ENCODE measurements at regions not wholly inside any gene's neighbourhood (a gene's known extent, or its start where the extent isn't known, plus 50 kb on each side); places are given as distances from the start of the nearest gene placed in this dataset.
"Not testable (repeated sequence)": the region's sequence is repeated elsewhere in the genome, so short reads cannot be mapped to it uniquely, and the experiment has no call there.

DNA sequence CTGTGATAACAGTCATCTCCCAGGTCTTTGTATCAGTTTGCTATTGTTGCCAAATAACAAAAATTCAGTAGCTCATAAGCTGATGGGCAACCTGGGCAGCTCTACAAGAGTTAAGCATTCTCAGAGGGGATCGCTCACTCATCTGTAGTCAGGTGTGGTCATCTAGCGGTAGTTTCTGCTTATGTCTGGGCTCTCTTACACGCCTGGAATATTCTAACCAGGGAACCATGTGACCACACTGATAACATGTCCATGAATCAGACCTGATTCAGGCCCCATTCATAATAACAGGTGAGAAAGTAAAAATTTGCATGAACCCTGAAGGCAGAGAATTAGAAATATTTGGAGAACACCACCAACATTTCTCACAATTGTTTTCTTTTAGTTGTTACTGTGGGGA, 576.1 kb downstream of the SLCO4C1 start:
- no peak for DNase-seq

DNA sequence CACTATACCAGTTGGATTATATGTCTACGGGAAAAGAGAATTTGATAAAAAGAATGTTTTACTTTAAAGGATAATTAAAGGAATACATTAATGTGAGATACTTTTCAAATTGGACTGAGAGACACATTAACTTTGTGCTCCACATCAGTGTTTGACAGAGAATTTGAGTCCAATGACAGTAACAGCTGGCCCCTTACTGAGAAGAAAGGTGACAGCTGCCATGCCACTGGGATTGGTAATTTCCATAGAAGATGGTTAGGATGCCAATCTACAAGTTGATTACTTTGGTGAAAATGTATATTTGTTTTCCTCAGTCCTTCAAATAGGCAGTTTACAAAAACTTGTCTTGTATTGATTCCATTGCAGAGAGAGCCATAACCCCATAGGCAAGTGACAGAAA, 578.4 kb downstream of the SLCO4C1 start:
- no peak for DNase-seq

DNA sequence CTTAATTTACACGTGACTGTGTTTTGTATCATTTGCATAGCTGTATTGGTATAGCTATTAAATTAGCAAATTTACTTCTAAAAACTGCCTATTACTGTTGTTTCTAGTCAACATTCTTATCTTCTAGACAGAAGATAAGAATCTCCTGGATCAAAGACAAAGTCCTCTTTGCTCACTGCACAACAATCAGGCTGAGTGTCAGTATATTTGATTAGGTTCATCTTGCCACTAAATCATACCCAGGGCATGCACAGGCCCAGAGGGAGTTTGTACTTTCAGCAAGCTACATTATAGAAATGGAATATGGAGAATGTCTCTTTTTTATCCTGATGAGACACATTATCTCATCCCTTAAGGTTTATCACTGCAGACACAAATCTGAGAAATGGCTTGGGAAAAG, 579.1 kb downstream of the SLCO4C1 start:
- DNase-seq: no peak

DNA sequence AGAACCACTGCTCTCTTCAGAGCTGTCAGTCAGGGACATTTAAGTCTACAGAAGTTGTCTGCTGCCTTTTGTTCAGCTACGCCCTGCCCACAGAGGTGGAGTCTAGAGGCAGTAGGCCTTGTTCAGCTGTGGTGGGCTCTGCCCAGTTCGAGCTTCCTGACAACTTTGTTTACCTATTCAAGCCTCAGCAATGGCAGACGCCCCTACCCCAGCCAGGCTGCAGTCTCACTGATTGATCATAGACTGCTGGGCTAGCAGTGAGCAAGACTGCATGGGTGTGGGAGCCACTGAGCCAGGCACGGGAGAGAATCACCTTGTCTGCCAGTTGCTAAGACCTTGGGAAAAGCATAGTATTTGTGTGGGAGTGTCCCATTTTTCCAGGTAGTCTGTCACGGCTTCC, 580.3 kb downstream of the SLCO4C1 start:
- DNase-seq: not testable (repeated sequence)

DNA sequence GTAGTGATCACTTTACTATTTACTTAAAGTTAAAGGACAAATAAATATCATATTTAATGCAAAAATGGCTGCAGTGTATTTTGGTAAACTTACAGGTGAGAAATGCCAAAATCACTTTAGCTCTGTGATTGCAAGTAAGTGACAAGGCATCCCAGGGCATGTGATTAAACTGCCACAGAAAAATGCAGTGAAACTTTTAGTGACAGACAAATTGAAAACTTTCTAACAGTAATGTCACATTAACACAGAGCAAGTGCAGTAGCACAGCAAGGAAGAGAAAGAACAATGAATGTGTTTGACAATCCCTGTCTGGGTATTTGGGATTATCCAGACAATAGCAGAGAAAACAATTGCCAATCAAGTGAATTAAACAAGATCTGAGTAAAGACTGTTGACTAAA, 606.8 kb downstream of the SLCO4C1 start:
- DNase-seq: no peak

DNA sequence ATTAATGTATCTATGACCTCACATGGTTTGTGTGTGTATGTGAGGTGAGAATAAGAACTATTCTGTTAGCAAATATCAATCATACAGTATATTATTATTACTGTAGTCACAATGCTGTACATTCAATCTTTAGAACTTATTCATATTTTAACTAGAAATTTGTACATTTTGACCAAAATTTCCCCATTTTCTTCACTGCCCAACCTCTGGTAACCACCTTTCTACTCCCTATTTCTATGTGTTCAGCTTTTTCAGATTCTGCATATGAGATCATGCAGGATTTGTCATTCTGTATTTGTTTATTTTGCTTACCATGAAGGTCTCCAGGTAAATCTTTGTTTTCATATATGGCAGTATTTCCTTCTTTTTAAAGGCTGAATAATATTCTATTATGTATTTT, 607.9 kb downstream of the SLCO4C1 start:
- DNase-seq: no peak

DNA sequence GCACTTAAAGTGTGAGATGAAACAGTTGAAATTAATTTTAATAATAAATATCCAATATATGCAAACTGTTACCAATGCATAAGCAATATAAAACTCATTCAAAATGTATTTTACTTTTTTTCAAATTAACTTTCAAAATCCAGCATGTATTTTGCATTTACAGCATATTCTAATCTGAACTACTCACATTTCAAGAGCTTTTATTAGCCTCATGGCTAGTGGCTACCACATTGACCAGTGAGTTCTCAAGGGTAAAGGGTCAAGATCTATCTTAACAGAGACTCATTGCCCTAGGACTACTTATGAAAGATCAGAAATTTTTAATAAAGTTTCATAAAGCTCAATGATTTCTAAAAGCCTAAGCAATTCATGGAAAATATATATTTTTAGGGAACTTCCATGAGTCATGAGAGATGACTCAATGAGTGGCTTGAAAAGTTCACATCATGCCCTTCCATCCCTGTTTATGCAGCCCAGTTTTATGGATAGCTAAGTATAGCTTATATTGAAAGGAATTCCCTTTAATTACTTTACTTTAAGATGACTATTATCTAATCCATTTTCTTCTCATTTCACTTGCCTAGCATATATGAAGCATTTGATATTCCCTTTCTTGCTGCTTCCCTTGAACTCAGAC, 608.6 kb downstream of the SLCO4C1 start:
- no peak for DNase-seq

DNA sequence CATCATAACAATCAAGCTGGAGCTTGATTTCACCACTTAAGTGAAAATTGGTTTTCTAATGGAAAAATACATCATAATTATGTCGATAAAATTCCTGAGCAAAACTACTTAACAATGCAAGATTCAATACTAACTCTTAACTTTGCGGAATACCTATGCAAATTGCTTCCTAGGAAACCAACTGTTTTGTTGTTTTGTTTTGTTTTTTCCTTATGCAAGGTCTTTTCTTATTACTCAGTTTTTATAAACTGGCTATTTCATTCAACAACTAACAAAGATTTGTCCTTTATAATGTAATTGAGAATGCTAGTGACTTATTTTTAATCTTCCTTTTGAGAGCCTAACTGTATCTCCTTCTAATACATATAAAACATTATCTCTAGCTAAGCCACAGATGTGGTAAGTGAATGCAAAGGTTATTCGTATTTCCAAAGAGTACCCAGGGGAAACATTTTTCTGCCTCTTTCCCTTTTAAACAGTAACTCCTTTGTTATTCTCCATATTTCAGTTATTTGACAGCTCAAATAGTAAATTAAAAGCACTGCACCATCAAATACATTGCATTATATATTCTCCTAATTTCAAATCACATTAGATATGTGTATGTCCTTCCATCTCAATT, 609.4 kb downstream of the SLCO4C1 start:
- DNase-seq: no peak

DNA sequence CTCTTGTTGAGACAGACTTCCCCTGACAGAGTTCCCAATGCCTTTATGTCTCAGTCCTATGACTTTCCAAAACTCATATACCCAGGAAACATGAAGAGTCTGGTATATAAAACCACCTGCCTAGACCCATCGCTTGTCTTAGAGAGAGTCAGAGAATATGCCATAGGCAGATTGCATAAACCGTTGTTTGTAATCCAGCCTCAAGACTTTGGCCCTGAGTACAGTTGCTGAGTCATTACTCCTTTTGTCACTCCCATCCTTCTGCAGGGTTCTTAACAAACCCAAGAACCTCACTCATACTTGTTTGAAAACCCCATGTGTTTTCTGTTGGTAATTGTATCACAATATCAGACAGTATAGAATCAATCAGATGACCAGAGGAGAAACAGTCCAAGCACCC, 616.3 kb downstream of the SLCO4C1 start:
- DNase-seq: no peak

DNA sequence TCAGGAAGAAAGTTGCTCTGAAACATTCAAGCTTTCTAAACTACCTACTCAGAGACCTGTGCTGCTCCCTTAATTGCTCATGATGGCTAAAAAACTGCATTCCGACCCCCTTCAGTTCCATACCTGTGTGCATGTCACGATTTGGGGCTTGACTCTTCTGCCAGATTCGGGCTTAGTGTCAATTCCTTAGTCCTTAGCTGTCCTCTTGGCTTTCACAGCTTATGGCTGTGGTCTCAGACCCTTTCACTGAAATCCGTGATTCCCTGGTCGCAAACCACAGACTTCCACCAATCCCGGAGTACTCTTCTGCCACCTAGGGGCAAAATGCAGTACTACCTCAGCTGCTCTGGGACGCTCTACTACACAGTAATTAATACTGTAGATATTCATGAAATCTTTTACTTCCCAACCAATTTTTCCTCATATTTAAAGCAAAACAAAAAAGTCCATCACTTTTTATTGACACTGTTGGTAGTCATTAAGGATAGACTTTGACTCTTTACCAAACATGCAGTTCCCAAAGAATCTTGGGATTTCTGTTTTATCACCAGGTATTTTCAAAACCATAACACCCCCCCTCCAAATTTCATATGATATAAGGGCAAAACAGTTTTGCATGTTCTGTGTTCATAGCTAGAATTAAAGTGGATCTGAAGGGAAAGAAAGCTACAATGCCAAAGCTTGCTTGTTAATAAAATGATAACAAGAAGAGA, 617.4 kb downstream of the SLCO4C1 start:
- peak; percentile 43 for DNase-seq

DNA sequence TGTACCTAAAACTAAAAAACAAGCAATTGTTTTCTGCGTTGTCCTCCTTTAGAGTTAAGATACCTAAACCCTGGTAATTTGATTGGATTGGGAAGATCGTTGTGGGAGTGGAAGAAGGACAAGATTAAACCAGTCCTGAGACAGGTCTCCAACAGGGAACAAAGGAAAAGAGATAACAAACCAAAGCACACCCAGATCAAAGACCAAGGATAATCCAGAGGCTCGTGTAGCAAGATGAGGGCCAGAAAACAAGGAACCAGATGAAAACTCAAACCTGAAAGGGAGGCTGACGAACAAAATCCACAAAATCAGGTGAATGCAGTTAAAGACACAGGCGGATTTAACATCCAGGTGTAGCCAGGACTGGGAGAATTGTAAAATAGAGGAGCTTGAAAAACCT, 618.1 kb downstream of the SLCO4C1 start:
- DNase-seq: no peak

DNA sequence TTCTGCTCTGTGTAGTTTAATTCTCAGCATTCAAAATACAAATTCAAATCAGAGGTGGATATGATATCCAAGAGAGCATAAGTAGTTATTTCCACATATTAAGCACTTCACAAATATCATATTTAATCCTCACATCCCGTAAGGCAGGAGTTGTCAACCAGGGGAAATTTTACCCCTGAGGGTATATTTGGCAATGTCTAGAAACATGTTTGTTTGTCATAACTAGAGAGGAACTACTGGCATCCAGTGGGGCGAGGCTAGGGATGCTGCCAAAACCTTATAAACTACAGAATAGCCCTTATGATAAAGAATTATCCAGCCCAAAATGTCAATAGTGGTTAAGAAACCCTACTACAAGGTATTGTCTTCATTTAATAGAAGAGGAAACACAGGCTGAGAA, 619.4 kb downstream of the SLCO4C1 start:
- DNase-seq: no peak

DNA sequence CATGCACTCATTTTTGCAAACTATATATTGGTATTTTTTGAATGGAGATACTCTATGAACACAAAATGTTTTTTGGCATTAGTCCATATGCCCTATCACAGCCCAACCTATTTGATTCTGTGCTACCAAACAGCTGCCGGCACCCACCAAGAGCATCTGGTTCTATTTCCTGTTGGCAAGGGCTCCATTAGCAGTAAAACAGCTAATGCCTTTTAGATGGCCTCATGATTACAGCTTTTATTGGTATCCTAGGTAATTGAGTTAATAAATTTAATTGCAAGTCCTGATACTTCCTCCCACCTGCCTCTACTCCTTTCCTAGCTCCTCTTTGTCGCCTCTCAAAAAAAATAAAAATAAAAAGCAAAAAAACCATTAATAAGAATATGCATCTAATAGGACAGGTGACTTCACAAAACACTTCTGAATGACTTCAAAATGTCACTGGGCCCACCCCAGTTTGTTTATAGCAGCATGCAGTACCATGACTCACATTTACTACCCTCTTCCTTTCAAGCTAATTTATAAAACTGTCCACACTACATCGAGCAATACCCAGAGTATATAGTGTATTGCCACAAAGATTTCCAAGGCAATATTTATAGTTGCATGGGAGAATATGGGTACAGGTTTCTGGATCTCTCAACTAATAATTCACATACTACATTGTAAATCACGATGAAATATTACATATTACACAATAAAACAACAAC, 620.4 kb downstream of the SLCO4C1 start:
- DNase-seq: no peak

DNA sequence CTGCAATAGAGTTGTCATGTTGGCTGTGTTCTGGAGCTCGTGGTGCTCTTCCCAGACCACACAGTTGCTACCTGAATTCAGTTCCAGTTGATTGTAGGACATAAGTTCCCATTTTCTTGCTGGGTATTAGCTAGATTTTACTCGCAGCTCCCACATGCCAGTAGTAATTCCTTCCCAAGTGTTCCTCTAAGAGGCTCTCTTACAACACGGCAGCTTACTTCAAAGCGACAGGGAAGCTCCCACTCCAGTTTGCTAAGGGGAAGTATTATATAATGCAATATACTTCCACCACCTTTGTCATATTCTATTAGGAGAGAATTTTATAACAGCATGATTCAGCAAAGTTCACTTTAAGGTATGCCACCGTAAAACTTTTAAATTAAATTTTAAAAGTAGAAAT, 623.0 kb downstream of the SLCO4C1 start:
- DNase-seq: no peak

DNA sequence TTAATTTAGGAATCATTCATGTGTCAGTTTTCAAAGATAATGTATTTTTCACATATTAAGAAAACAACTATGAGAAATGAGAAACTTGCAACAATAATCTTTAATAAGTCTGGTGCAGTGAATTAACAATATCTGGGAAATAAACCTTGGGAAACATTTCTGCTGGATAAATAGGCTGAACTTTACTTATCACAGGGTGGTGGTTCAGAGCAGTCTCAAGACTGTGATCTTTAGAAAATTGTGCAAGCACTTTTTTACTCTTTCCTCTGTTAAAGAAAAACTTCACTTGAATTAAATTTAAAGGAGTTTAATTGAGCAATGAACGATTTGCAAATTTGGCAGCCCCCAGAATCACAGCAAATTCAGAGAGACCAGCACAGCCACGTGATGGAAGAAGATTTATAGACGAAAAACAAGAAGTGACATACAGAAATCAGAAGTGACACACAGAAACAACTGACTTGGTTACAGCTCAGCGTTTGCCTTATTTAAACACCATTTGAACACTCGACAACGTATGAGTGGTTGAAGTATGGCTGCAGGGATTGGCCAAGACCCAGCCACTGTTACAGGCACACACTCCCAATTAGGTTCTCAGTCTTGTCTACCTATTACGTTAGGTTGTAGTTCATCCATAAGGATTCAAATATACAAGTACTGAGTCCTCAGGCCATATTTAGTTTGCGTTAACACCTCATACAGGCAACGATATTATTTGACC, 631.9 kb downstream of the SLCO4C1 start:
- no peak for DNase-seq

DNA sequence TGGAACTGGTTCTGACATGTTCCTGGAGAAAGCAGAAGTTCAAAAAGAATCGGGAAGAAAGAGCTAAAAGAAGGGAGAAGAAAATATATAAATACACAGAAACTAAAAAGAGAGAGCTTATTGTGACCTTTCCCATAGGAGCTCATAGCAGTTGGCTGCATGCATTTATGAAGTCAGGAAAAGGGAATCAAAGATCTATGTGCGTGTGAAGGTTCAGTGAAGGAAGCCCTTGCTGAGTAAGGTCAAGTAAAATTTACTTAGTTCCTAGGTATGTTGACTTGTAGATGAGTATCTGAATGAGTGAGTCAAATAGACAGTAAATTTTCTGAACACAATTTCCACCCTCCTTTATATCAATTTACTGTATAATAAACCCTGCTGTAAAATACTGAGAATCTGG, 632.5 kb downstream of the SLCO4C1 start:
- no peak for DNase-seq

DNA sequence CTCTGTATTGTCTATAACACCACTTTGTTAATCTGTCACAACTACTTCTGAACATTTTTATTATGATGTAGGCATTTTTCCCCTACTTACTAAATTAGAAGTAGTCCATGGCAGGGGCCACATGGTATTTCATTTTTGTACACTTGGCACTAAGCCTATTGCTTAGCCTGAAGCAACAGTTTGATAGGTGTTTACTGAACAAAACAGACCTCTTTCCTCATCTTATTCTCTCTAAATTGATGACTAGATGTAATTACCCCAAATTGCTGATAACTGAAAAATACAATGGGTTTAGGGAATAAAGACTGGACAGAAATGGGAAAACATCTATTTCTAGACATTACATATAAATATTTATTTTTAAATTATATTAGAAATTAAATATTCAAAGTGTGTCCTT, 633.8 kb downstream of the SLCO4C1 start:
- DNase-seq: no peak

DNA sequence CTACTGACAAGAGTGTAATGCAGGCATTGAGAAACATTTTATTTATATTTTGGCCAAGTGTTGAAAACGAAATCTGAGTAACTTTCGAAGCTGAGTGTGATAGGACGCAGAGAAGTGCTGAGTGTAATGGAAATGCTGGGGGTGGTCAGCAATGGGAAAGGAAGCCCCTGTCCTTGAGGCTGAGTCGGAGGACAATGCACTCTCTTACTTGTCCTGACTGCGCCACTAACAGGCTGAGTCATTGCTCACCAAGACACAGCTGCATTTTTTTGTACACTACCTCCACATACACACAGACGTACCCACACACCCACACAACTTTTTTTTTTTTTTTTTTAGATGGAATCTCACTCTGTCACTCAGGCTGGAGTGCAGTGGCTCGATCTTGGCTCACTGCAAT, 637.7 kb downstream of the SLCO4C1 start:
- DNase-seq: no peak

DNA sequence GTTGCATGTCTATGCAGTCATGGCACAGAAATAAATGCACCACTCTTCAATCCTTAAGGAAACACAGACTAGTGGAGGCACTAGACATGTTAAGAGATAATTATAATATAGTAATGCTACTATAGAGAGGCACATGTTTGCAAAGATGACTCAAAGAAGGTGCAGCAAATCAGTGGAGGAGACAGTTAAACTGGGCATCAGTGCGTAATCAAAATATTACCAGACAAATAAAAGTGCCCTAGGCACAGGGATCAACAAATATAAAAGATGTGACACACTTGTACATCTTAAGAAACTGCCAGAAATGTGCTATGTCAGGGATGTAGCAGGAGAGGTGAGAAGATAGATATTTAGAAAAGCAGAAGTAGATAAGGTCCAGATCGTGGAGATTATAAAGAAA, 642.1 kb downstream of the SLCO4C1 start:
- DNase-seq: no peak

DNA sequence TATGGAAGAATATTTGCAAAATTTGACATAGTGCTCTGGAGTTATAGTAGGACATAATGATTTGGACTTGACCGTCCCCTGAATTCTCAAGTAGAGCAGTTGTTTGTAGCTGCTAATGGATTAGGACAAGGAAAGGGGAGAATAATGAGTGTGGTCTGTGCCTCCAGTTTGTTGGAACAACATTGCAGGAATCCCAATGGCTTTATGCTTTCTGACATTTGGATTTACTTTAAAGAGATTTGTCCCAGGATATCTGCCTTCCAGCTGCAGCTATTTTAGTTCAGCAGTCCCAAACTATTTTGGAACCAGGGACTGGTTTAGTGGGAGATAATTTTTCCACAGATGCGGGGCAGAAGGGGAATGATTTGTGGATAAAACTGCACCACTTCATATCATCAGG, 648.2 kb downstream of the SLCO4C1 start:
- DNase-seq: no peak

DNA sequence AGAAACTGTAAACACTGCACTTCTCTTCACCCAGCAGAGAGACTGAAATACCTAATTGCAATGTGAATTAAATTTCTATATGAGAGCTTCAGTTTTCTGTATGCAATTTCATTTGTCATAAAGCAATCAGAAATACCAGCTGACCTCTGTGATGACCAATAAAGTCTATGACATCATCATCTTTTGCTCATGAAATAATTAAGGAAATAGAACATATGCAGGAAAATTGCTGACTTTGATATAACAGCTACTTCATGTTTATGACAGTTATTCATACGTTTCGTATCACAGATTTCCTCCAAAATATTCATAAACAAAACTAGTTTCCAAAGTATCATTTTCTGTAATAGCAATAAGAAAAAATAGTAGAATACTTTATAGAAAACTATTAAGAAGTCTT, 652.3 kb downstream of the SLCO4C1 start:
- DNase-seq: no peak

DNA sequence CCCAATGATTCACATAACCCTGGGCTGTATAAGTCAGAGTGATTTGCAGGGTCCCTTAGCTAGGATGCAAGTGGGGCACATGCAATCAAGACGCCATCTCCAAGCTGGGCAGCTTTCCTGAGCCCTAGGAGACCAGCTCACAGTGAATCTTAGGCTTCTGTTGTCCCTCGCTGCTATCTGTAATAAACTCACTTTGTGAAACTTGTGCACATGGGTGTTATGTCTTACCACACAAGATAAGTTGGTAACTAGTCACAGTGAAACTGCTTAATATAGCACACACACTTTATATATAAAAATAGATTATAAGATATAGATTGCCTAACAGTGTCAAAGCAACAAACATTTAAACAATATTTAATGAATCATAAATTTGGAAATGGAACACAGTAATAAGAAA, 658.5 kb downstream of the SLCO4C1 start:
- no peak for DNase-seq

DNA sequence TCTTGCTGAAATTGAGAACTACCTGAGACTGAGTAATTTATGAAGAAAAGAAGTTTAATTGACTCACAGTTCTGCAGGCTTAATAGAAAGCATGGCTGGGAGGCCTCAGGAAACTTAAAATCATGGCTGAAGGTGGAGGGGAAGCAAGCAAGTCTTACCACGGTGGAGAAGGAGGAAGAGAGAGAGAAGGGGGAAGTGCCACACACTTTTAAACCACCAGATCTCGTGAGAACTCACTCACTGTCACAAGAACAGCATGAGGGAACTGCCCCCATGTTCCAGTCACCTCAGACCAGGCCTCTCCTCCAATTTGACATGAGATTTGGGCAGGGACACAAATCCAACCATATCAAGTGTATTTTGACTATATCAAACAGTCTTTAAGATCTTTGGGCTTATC, 668.3 kb downstream of the SLCO4C1 start:
- DNase-seq: not testable (repeated sequence)
